ENCODE measurements at regions not wholly inside any gene's neighbourhood (a gene's known extent, or its start where the extent isn't known, plus 50 kb on each side); places are given as distances from the start of the nearest gene placed in this dataset.

- TF ChIP-seq POLR2AphosphoS5 (IDR thresholded peaks at IDR 0.05) (no peak), EP300 (IDR thresholded peaks at IDR 0.05) (no peak), POLR2A (IDR thresholded peaks at IDR 0.05; ENCODE audit: low read depth) (no peak), CTCF (IDR thresholded peaks at IDR 0.05) (no peak)
- Histone ChIP-seq H3K4me1 (peaks cover 3 to 9% (median 8%) of the 10 kb centered on the region in 4 donors), H3K9me3 (no peaks in the 10 kb centered on the region), H3K27ac (replicated peaks in 1 of 4) (no peak overlapping the region), H3K36me3 (no peaks in the 10 kb centered on the region), H3K27me3 (no peaks in the 10 kb centered on the region), H3K4me3 (no peak overlapping the region)
- intact Hi-C loops (cut with DNase I), result loop anchor here (5.0 to 10.0 kb wide), 2 partner anchors 976 to 1268 kb away; no protein-coding TSS in a partner anchor
- no peak for DNase-seq (ENCODE audit: extremely low spot score)
Measured at GRCh38 chr18:42296723-42297122, 341.7 kb downstream of the PIK3C3 start.

DNA sequence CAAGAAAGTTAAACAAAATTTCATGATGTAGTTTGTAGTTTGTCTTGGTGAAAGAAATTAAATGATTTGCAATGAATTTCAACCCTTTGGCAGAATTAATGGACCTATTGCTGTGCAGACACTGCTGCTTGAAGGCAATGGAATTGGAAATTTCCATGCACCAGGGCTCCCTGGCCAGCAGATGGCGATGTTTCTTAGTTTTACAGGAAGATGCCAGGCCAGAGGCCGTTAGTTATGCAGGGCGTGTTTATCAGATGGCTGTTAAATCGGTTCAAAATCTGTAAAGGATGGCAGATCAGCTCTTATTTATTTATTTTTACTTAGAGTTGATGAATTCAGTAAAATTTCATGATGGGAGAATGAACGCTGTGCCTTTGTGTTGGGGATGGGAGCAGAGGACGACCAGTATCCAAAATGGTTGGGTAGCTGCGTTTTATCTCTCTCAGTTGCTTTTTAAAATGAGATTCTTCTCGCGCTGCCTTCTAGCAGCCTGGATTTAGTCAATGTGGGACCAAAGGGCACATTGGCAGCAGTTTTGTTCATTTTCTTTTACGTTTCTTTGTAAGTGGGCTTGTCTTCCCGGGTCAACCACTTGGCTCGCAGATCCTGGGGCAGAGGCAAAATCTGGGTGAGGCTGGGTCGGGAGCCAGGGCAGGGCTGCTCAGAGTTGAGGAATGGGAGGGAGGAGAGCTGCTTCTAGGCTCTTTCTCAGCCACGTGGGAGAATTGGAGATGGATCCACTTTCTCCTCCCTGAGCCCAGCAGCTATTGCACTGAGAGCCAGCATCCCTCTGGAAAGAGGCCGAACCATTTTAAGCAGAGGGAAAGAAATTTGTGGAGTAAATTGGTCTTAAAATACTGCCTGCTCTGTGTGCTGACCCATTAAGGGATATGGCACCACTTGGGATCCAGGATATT lies 344.0 kb downstream of the PIK3C3 start:
- H3K9me3 ChIP-seq, result no peaks in the 10 kb centered on the region
- H3K36me3 ChIP-seq, result no peaks in the 10 kb centered on the region
- no peak for DNase-seq (ENCODE audit: extremely low spot score)
- H3K4me3 ChIP-seq, result peak overlapping the region; percentile 30 to 50 (median 40)
- intact Hi-C loops (cut with DNase I), result loop anchor here (5.0 to 10.0 kb wide), 2 partner anchors 973 to 1266 kb away; no protein-coding TSS in a partner anchor
- TF ChIP-seq POLR2AphosphoS5 (IDR thresholded peaks at IDR 0.05), result no peak
- no peak for TF ChIP-seq POLR2A (IDR thresholded peaks at IDR 0.05; ENCODE audit: low read depth)
- TF ChIP-seq EP300 (IDR thresholded peaks at IDR 0.05), result no peak
- peak; percentile 86 to 93 (median 91) for TF ChIP-seq CTCF (IDR thresholded peaks at IDR 0.05)
- peak overlapping the region; percentile 15 to 68 (median 57) for H3K27ac ChIP-seq (replicated peaks in 1 of 4)
- 20% methylated on average over 15 of the region's 15 CpGs for WGBS
- no peaks in the 10 kb centered on the region for H3K27me3 ChIP-seq
- H3K4me1 ChIP-seq, result peaks cover 3 to 9% (median 8%) of the 10 kb centered on the region in 4 donors

- no peaks in the 10 kb centered on the region for H3K27me3 ChIP-seq
- no peak for TF ChIP-seq POLR2A (IDR thresholded peaks at IDR 0.05; ENCODE audit: low read depth)
- no peak for TF ChIP-seq CTCF (IDR thresholded peaks at IDR 0.05)
- TF ChIP-seq POLR2AphosphoS5 (IDR thresholded peaks at IDR 0.05), result no peak
- no peak for TF ChIP-seq EP300 (IDR thresholded peaks at IDR 0.05)
- 80% methylated on average over 3 of the region's 3 CpGs for WGBS
- peaks cover 0 to 7% (median 0%) of the 10 kb centered on the region in 4 donors for H3K4me1 ChIP-seq
- no peaks in the 10 kb centered on the region for H3K9me3 ChIP-seq
- intact Hi-C loops (cut with DNase I), result no loop called here
- DNase-seq (ENCODE audit: extremely low spot score), result no peak
- H3K27ac ChIP-seq (replicated peaks in 1 of 4), result no peak overlapping the region
- no peaks in the 10 kb centered on the region for H3K36me3 ChIP-seq
- H3K4me3 ChIP-seq, result no peak overlapping the region
Measured at GRCh38 chr18:42305869-42306593, 351.0 kb downstream of the PIK3C3 start.

DNA sequence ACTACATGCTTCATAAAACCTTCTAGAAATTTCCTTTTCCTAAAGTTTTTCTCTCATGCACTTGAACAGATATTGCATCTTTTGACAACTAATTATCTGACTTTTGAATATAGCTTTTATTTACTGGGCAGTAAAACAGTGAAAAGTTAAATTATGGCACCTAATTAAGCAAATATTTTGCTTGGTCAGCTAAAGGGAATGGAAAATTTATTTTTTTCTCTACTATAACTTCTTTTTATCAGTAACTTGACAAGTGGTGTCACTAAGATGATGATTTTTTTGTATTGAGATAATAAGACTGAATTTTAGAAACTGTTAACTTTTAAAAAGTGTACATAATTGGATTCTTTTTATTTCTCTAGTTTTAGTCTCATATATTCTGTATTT lies 351.6 kb downstream of the PIK3C3 start:
- H3K4me3 ChIP-seq, result no peak overlapping the region
- no peak for TF ChIP-seq CTCF (IDR thresholded peaks at IDR 0.05)
- no peak for TF ChIP-seq POLR2A (IDR thresholded peaks at IDR 0.05; ENCODE audit: low read depth)
- TF ChIP-seq EP300 (IDR thresholded peaks at IDR 0.05), result no peak
- no peak for TF ChIP-seq POLR2AphosphoS5 (IDR thresholded peaks at IDR 0.05)
- no peak overlapping the region for H3K27ac ChIP-seq (replicated peaks in 1 of 4)
- no peaks in the 10 kb centered on the region for H3K27me3 ChIP-seq
- no peaks in the 10 kb centered on the region for H3K9me3 ChIP-seq
- no peak for DNase-seq (ENCODE audit: extremely low spot score)
- intact Hi-C loops (cut with DNase I), result no loop called here
- no peaks in the 10 kb centered on the region for H3K36me3 ChIP-seq
- H3K4me1 ChIP-seq, result peaks cover 0 to 7% (median 0%) of the 10 kb centered on the region in 4 donors
